ENCODE measurements at regions not wholly inside any gene's neighbourhood (a gene's known extent, or its start where the extent isn't known, plus 50 kb on each side); places are given as distances from the start of the nearest gene placed in this dataset.
"Not testable (repeated sequence)": the region's sequence is repeated elsewhere in the genome, so short reads cannot be mapped to it uniquely, and the experiment has no call there.

DNA sequence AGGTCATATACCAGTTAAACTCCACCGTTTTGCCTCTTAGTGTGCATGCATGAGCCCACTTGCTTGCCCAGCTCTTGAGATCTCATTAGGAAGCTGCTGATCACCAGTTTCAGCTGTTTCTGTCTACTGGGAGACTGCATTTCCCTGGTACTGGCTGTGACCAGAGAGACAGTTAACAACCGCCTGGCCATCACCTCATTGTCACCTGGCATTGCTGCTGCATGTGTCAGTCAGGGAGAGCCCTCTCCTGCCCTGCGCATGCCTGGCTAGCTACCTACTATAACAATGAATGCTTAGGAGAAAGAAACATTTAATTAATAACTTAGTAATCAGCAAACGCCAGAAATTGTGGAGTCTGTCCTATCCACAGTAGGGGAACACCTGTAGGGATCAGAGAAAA lies 265.8 kb upstream of the CYRIA start:
- Histone ChIP-seq H3K9me3 (no peaks in the 10 kb centered on the region), H3K27ac (no peak overlapping the region), H3K4me1 (no peaks in the 10 kb centered on the region), H3K27me3 (no peaks in the 10 kb centered on the region), H3K36me3 (no peaks in the 10 kb centered on the region), H3K4me3 (no peak overlapping the region)
- TF ChIP-seq, protein P1, sequence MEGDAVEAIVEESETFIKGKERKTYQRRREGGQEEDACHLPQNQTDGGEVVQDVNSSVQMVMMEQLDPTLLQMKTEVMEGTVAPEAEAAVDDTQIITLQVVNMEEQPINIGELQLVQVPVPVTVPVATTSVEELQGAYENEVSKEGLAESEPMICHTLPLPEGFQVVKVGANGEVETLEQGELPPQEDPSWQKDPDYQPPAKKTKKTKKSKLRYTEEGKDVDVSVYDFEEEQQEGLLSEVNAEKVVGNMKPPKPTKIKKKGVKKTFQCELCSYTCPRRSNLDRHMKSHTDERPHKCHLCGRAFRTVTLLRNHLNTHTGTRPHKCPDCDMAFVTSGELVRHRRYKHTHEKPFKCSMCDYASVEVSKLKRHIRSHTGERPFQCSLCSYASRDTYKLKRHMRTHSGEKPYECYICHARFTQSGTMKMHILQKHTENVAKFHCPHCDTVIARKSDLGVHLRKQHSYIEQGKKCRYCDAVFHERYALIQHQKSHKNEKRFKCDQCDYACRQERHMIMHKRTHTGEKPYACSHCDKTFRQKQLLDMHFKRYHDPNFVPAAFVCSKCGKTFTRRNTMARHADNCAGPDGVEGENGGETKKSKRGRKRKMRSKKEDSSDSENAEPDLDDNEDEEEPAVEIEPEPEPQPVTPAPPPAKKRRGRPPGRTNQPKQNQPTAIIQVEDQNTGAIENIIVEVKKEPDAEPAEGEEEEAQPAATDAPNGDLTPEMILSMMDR (IDR thresholded peaks at IDR 0.05) = no peak
- no peak for DNase-seq (ENCODE audit: low spot score)

DNA sequence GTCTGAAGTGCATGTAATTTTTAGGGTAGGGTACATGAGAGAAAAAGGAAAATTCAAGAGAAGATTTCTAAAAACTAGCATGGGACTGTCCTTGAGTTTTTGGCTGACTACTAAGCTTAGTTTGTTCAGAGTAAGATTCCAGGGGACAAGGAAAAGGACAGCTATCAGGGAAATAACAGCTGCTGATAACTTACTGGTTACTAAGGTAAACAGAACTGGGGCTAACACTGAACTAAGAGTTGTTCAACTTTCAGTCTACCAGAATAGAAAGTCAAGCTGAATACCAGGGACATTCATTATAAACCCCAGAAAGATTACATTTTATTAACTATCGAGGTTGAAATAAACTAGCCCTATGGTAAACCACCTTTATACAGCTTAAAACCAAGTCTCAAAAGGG lies 261.8 kb upstream of the CYRIA start:
- Histone ChIP-seq H3K4me3 (no peak overlapping the region), H3K4me1 (no peaks in the 10 kb centered on the region), H3K9me3 (no peaks in the 10 kb centered on the region), H3K27me3 (no peaks in the 10 kb centered on the region), H3K36me3 (no peaks in the 10 kb centered on the region), H3K27ac (no peak overlapping the region)
- TF ChIP-seq, protein P1 (IDR thresholded peaks at IDR 0.05) = no peak
- no peak for DNase-seq (ENCODE audit: low spot score)

DNA sequence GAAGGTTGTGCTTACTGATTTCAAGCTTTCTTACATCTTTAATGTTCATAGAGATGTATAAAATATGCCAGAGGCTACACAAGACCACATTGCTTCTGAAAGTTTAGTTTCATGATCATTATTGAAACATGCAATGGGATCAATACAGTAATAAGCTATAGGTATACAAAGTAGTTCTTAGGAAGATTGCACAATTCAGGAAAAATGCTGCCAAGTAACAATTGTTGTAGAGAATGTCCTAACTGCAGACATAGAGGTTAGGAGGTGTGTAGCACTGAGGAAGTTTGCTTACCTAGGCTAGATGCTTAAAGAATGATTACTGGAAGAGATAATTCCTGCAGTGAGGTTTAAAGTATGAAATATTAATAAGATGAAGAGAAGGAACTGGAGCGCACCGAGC lies 259.5 kb upstream of the CYRIA start:
- H3K4me1 ChIP-seq = no peaks in the 10 kb centered on the region
- H3K9me3 ChIP-seq = no peaks in the 10 kb centered on the region
- H3K27ac ChIP-seq = no peak overlapping the region
- no peak overlapping the region for H3K4me3 ChIP-seq
- no peak for DNase-seq (ENCODE audit: low spot score)
- no peaks in the 10 kb centered on the region for H3K27me3 ChIP-seq
- TF ChIP-seq, protein P1 (IDR thresholded peaks at IDR 0.05) = no peak
- no peaks in the 10 kb centered on the region for H3K36me3 ChIP-seq

DNA sequence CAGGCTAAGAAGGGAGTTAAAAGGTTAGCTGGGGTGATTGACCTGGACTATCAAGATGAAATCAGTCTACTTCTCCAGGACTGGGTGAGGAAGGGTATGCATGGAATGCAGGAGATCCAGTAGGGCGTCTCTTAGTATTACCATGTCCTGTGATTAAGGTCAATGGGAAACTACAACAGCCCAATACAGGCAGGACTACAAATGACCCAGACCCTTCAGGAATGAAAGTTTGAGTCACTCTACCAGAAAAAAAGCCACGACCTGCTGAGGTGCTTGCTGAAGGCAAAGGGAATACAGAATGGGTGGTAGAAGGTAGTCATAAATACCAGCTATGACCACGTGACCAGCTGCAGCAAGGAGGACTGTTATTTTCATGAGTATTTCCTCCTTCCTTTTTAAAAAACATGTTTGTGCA lies 249.7 kb upstream of the CYRIA start:
- not testable (repeated sequence) for H3K4me1 ChIP-seq; H3K36me3 ChIP-seq; H3K9me3 ChIP-seq; H3K4me3 ChIP-seq; DNase-seq (ENCODE audit: low spot score); H3K27me3 ChIP-seq; H3K27ac ChIP-seq

DNA sequence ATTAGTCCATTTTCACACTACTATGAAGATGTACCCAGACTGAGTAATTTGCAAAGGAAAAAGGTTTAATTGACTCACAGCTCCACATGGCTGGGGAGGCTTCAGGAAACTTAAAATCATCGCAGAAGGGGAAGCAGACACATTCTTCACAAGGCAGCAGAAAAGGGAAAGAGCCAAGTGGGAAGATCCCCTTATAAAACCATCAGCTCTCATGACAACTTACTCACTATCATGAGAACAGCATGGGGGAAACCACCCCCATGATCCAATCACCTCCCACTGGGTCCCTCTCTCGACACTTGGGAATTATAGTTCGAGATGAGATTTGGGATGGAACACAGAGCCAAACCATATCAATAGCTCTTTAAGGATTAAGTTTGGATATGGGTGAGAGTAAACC lies 246.1 kb upstream of the CYRIA start:
- H3K27me3 ChIP-seq = no peaks in the 10 kb centered on the region
- DNase-seq (ENCODE audit: low spot score) = no peak
- no peak overlapping the region for H3K27ac ChIP-seq
- H3K36me3 ChIP-seq = no peaks in the 10 kb centered on the region
- H3K4me1 ChIP-seq = no peaks in the 10 kb centered on the region
- H3K4me3 ChIP-seq = no peak overlapping the region
- TF ChIP-seq, protein P1 (IDR thresholded peaks at IDR 0.05) = no peak
- no peaks in the 10 kb centered on the region for H3K9me3 ChIP-seq

DNA sequence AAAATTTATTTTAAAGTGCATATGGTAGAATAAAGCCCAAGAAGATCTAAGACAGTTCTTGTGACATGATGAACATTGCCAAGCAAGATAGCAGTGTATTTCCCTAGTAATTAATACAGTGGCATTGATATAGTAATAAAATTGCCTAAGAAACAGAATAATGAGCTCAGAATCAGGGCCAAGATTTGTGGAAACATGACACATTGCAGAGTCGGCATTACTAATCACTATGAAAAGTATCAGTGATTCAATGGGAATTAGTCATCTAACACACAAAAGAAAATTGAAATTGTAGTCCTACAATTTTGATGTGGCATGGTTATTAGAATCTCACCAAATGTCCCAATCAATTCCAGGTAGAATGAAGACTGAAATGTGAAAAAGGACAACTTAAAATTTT lies 243.0 kb upstream of the CYRIA start:
- DNase-seq (ENCODE audit: low spot score) = no peak
- no peak overlapping the region for H3K27ac ChIP-seq
- H3K9me3 ChIP-seq = no peaks in the 10 kb centered on the region
- H3K36me3 ChIP-seq = no peaks in the 10 kb centered on the region
- no peaks in the 10 kb centered on the region for H3K4me1 ChIP-seq
- H3K4me3 ChIP-seq = no peak overlapping the region
- TF ChIP-seq, protein P1 (IDR thresholded peaks at IDR 0.05) = no peak
- no peaks in the 10 kb centered on the region for H3K27me3 ChIP-seq

Data from right atrium auricular region (tissue), 2 donors.